DND-41 (cell line): ENCODE measurements at regions not wholly inside any gene's neighbourhood (a gene's known extent, or its start where the extent isn't known, plus 50 kb on each side); places are given as distances from the start of the nearest gene placed in this dataset.

Experiments
- CTCF ChIP-seq: IDR thresholded peaks from 2 replicates; pipeline ENCODE4 v1.5.1; 2012; ENCODE audit warnings: borderline replicate concordance, low read length, moderate library complexity, mild to moderate bottlenecking; ENCODE audit not compliant: poor library complexity, severe bottlenecking; ENCODE audit errors: extremely low read depth
- EZH2 ChIP-seq: IDR thresholded peaks from 3 replicates; pipeline ENCODE4 v1.6.1; 2012; ENCODE audit warnings: borderline replicate concordance, low read depth, mild to moderate bottlenecking, moderate library complexity, low read length, inconsistent platforms; ENCODE audit not compliant: severe bottlenecking

DNA sequence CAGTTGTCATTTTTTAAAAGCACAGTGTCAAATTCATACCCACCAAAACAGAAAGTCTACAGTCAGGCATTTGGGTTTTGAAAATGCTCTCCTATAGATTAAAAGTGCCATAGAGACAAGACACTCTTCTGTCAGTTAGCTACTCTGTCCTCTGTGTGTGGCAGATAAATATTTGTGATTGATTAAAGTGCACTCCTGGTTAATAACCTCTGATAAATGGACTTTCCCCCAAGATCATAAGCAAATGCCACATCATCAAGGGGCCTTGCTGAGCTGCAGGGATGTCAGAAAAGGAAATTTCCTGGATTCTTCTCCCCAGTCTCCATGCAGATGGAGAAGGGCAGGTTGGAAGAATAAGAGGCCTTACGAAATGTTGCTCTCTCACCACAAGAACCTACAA is 1329.5 kb upstream of the TMEM132C start:
- no peak for TF ChIP-seq CTCF
- TF ChIP-seq EZH2, result no peak
